Transverse colon (tissue), 4 donors: ENCODE measurements at regions not wholly inside any gene's neighbourhood (a gene's known extent, or its start where the extent isn't known, plus 50 kb on each side); places are given as distances from the start of the nearest gene placed in this dataset.

Source experiments
- DNase-seq: peaks from one replicate; pipeline ENCODE4 v3.0.0-alpha.2; 2019
- H3K27ac ChIP-seq, 4 donors: fragments of 200-600 bp; sonication (generic); 2 replicates each; pipeline ENCODE4 v1.5.1; 2016 to 2018; ENCODE audit warnings: inconsistent platforms in 4 of 4
- H3K27me3 ChIP-seq: fragments of 200-600 bp; sonication (generic); 2 replicates; pipeline ENCODE4 v1.5.1; 2017; ENCODE audit warnings: inconsistent platforms
- H3K36me3 ChIP-seq, 4 donors: fragments of 200-600 bp; sonication (generic); 2 replicates each; pipeline ENCODE4 v1.5.1; 2017 to 2019; ENCODE audit warnings: inconsistent platforms in 4 of 4
- H3K4me1 ChIP-seq, 4 donors: fragments of 200-600 bp; sonication (generic); 2 replicates each; pipeline ENCODE4 v1.5.1; 2017 to 2020; ENCODE audit warnings: inconsistent platforms in 4 of 4
- H3K4me3 ChIP-seq, 4 donors: fragments of 200-600 bp; sonication (generic); 1 replicate in 1 of 4; 2 replicates in 3 of 4; pipeline versions ENCODE4 v1.5.1 to v1.6.1; 2017 to 2019; ENCODE audit warnings: inconsistent platforms in 4 of 4
- H3K9me3 ChIP-seq, 2 donors: fragments of 200-600 bp; sonication (generic); 2 replicates each; pipeline ENCODE4 v1.5.1; 2017 to 2019; ENCODE audit warnings: inconsistent platforms in 2 of 2
- EP300 ChIP-seq: sonication (generic); formaldehyde crosslinking; IDR thresholded peaks from one replicate; pipeline ENCODE4 v1.6.1; 2017; ENCODE audit warnings: antibody characterized with exemption, low read depth
- POLR2A ChIP-seq: fragments of 450-650 bp; IDR thresholded peaks from one replicate; pipeline ENCODE4 v1.6.1; 2016; ENCODE audit warnings: antibody characterized with exemption, mild to moderate bottlenecking, moderate library complexity
- POLR2AphosphoS5 ChIP-seq, 3 donors: sonication (generic); formaldehyde crosslinking; IDR thresholded peaks; one replicate each; pipeline ENCODE4 v1.6.1; 2016; ENCODE audit warnings: antibody characterized with exemption in 3 of 3
- WGBS, 2 donors: methylation state at CpG; one replicate each; pipeline ENCODE4 v1.1.5; 2018; ENCODE audit warnings: low coverage in 1 of 2; 5-methylcytosine and 5-hydroxymethylcytosine counted together
- in situ Hi-C, 4 donors: fragments of 200-750 bp; cut with MboI; loops; one replicate each; pipeline versions ENCODE4 v1.15.0 to v1.15.1; 2017; ENCODE audit warnings: low sequenced_read_pairs in 3 of 4, low pct_ligation_motif_present in 1 of 4, low pct_unique_long_range_greater_than_20kb in 1 of 4
- intact Hi-C: fragments of 100-400 bp; cut with DNase I; formaldehyde crosslinking; loops from one replicate; pipeline ENCODE4 v1.15.1; 2023; ENCODE audit warnings: low total_unique reads
- TF ChIP-seq, protein P1 (sequence below), 5 experiments: fragments of 200-600 bp in 3 of 5; fragments of 450-650 bp in 2 of 5; sonication (generic) in 3 of 5; IDR thresholded peaks; 1 replicate in 2 of 5; 2 replicates in 3 of 5; pipeline ENCODE4 v1.5.1; 2016 to 2017; ENCODE audit warnings: antibody characterized with exemption in 5 of 5, inconsistent platforms in 3 of 5, mild to moderate bottlenecking in 2 of 5, moderate library complexity in 1 of 5

DNA sequence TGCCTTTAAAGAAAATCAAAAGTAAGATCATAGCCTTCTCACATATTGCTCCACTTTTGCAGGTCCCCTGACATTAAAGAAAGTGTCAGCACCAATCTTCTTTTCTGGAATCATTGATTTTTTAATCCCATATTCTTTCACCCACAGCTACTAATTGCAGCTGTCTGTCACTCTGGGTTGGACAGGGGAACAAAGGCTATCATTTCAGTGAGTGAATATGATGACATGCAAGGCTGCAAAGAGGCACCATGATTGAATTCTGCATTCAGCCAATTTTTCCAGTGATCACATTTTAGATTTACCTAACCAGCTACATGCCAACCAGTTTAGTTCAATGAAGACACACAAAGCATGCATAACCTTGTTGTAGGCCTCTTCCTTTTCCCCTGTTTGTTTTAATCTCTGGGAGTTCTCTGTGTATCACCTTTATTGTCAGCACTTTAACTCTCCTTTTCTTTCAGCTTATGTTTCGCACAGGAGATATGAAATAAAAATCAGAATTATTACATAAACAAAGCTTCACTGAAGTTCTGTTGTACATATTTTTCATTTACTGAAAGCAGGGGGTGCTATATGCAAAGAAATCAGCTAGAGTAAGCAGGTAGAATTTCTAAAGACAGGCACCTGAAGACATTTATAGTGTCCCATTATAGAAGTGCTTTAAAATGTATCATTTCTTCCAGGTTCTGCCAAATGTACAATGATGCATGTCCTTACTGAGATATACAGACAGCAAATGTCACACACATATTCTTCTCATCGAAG, 584.8 kb downstream of the PLA2G4A start:
- in situ Hi-C loops (no loop called here), intact Hi-C loops (no loop called here)
- WGBS, 2 donors, result 68 to 80% methylated on average over 2 of the region's 2 CpGs
- H3K4me3 ChIP-seq, result no peak overlapping the region
- no peaks in the 10 kb centered on the region for H3K27me3 ChIP-seq
- H3K27ac ChIP-seq, result no peak overlapping the region
- DNase-seq, result no peak
- H3K36me3 ChIP-seq, result no peaks in the 10 kb centered on the region
- TF ChIP-seq POLR2A (no peak), EP300 (no peak), POLR2AphosphoS5 (IDR thresholded peaks at IDR 0.05) (no peak)
- TF ChIP-seq, protein P1, sequence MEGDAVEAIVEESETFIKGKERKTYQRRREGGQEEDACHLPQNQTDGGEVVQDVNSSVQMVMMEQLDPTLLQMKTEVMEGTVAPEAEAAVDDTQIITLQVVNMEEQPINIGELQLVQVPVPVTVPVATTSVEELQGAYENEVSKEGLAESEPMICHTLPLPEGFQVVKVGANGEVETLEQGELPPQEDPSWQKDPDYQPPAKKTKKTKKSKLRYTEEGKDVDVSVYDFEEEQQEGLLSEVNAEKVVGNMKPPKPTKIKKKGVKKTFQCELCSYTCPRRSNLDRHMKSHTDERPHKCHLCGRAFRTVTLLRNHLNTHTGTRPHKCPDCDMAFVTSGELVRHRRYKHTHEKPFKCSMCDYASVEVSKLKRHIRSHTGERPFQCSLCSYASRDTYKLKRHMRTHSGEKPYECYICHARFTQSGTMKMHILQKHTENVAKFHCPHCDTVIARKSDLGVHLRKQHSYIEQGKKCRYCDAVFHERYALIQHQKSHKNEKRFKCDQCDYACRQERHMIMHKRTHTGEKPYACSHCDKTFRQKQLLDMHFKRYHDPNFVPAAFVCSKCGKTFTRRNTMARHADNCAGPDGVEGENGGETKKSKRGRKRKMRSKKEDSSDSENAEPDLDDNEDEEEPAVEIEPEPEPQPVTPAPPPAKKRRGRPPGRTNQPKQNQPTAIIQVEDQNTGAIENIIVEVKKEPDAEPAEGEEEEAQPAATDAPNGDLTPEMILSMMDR (IDR thresholded peaks at IDR 0.05), result no peak
- no peaks in the 10 kb centered on the region for H3K9me3 ChIP-seq
- H3K4me1 ChIP-seq, result no peaks in the 10 kb centered on the region

DNA sequence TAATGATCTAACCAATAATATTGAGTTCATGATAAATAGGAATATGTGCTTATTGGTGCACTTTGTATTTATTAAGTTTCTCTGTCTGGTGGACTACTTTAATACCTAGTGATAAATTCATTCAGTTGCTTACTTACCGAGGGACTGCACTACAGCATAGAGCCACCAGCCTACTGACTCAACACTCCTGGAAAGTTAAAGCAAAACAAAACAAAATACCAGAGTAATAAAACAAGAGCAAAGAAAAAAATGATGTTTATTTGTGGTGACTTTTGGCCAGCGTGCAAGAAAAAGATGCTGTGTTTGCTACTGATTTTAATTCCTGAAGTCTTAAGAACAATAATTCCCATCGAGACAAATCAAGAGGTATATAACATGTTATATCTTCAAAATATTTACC, 586.3 kb downstream of the PLA2G4A start:
- Histone ChIP-seq H3K4me3 (no peak overlapping the region), H3K4me1 (no peaks in the 10 kb centered on the region), H3K9me3 (no peaks in the 10 kb centered on the region), H3K36me3 (no peaks in the 10 kb centered on the region), H3K27ac (no peak overlapping the region), H3K27me3 (no peaks in the 10 kb centered on the region)
- in situ Hi-C loops (no loop called here), intact Hi-C loops (no loop called here)
- TF ChIP-seq, protein P1 (IDR thresholded peaks at IDR 0.05), result no peak
- TF ChIP-seq POLR2A, result no peak
- TF ChIP-seq EP300, result no peak
- no peak for TF ChIP-seq POLR2AphosphoS5 (IDR thresholded peaks at IDR 0.05)
- no peak for DNase-seq
- 34 to 43% methylated on average over 3 of the region's 3 CpGs for WGBS, 2 donors

DNA sequence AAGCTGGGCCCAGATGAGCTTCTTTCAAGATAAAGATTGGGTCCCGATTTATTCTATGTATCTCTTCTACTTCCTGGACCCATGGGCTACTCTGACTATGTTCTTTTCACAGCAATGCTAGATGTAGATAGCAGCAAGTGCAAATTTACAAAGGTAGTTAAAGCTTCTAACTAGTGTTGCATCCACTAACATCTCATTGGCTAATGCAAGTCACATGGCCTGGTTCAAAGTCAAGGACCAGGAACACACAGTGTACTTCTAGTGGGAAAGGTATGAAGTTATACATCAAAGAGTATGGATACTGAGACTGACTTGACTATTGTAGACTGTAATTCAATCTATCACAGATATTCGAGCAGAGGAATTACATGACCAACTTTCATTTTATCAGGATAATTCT, 588.8 kb downstream of the PLA2G4A start:
- no peak overlapping the region for H3K27ac ChIP-seq
- no peak for DNase-seq
- in situ Hi-C loops (no loop called here), intact Hi-C loops (no loop called here)
- TF ChIP-seq EP300 (no peak), POLR2A (no peak)
- TF ChIP-seq, protein P1 (IDR thresholded peaks at IDR 0.05), result no peak
- no peaks in the 10 kb centered on the region for H3K27me3 ChIP-seq
- WGBS, 2 donors, result 65 to 76% methylated on average over 2 of the region's 2 CpGs
- H3K36me3 ChIP-seq, result no peaks in the 10 kb centered on the region
- H3K9me3 ChIP-seq, result no peaks in the 10 kb centered on the region
- H3K4me3 ChIP-seq, result no peak overlapping the region
- H3K4me1 ChIP-seq, result no peaks in the 10 kb centered on the region

DNA sequence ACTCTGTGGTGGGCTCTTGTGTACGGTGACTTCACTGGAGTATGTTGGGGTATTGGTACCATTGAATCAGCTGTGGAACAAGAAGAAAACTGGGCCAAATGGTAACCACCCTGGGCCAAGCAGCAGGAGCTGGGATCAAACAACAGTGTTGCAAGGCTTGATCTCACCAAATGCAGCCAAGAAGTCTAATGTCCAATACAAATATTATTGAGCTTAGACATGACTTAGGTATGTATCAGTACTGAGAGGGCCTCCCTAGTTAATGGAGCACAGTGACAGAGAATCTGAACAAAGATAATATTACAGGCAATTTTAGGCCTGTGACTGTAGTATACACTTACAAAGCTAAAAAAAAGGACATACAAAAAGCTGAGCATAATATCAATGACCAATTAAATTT, 604.8 kb downstream of the PLA2G4A start:
- WGBS, 2 donors, result 97% methylated on average over 1 of the region's 1 CpG; no CpG with 5 or more reads in 1 of the 2 donors
- Histone ChIP-seq H3K27ac (no peak overlapping the region), H3K4me1 (no peaks in the 10 kb centered on the region), H3K4me3 (no peak overlapping the region), H3K9me3 (no peaks in the 10 kb centered on the region), H3K36me3 (no peaks in the 10 kb centered on the region), H3K27me3 (no peaks in the 10 kb centered on the region)
- no peak for DNase-seq
- in situ Hi-C loops (no loop called here), intact Hi-C loops (no loop called here)
- TF ChIP-seq POLR2AphosphoS5 (IDR thresholded peaks at IDR 0.05), result no peak
- TF ChIP-seq EP300, result no peak
- TF ChIP-seq, protein P1 (IDR thresholded peaks at IDR 0.05), result no peak
- TF ChIP-seq POLR2A, result no peak
